ENCODE measurements at regions not wholly inside any gene's neighbourhood (a gene's known extent, or its start where the extent isn't known, plus 50 kb on each side); places are given as distances from the start of the nearest gene placed in this dataset.
"Not testable (repeated sequence)": the region's sequence is repeated elsewhere in the genome, so short reads cannot be mapped to it uniquely, and the experiment has no call there.

DNA sequence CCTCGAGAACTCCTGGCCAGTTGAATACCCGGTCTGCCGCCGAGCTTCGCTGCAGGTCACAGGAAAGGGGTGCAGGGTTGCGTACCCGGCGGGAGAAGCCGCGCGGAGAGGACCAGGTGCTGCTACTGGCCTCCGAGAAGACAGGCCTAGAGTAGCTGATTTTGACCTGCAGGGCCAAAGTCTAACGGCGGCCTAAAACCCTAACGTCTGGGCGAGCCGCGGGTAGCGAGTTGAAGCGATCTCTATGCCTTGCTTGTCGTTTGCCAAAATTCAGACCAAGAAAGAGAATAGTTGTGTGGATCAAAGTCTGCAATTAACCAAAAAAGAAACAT, 133.2 kb downstream of the FAM72C start:
- DNase-seq = not testable (repeated sequence)

DNA sequence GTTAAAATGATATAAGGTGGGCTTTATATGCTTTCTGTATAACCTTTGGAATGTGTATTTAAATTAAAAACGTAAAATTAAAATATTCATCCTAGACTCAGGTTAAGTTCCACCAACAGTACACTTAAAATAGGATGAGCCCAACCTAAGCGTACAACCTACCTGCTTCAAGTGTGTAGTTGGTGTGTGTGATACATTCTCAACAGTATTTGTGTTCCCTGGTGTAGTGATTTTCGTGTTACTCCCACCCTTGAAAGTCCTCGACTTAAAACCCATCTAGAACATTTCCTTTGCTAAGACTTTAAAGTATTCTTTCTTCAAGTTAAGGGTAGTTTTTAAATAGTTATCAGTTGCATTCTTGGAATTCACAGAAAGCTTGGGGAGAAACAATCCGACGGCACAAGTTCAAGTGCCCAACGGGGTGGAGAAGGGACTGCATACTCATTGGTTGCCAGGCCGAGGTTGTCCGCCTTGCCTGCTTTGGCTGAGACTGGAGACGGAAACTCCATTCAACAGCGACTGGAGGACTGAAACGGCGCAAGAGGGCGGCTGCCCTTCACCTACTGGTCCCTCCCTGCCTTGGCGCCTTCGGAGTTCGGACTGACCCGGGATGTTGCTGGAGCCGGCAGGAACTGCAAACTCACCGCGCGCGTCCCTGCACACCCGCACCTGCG, 133.7 kb downstream of the FAM72C start:
- not testable (repeated sequence) for DNase-seq

DNA sequence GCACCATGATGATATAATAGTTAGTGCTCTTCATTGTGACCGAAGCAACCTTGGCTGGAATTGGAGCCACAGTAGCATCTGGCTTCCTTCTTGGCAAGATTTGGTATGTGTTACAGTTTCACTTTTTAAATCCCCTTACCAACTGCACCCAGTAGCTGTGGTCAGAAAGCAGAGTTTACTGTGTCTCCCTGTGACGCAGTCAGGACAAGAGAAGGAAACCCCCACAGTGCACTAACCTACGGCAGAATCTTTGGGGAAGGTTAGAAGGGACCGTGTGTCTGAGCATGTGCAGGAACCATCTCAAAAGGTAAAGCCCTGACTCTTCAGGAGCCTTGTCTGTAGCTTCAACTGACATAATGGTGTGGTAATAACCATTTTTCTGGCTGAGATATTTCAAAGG, 138.4 kb downstream of the FAM72C start:
- not testable (repeated sequence) for DNase-seq

DNA sequence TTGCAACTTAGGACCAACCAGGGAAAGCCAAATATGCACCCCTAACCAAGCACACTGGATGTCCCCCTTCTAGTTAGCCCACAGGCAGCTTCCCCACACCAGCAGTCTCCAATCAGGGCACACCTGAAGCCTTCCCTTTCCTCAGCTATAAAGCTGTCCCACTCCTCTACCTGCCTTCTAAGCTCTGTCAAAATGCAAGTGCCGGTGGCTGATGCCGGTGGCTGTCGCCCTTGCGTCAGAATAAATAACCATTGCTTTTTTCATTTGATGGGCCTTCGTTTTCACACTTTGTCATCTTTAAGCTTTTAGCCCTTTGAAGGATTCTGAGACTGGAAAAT, 139.4 kb downstream of the FAM72C start:
- not testable (repeated sequence) for DNase-seq

DNA sequence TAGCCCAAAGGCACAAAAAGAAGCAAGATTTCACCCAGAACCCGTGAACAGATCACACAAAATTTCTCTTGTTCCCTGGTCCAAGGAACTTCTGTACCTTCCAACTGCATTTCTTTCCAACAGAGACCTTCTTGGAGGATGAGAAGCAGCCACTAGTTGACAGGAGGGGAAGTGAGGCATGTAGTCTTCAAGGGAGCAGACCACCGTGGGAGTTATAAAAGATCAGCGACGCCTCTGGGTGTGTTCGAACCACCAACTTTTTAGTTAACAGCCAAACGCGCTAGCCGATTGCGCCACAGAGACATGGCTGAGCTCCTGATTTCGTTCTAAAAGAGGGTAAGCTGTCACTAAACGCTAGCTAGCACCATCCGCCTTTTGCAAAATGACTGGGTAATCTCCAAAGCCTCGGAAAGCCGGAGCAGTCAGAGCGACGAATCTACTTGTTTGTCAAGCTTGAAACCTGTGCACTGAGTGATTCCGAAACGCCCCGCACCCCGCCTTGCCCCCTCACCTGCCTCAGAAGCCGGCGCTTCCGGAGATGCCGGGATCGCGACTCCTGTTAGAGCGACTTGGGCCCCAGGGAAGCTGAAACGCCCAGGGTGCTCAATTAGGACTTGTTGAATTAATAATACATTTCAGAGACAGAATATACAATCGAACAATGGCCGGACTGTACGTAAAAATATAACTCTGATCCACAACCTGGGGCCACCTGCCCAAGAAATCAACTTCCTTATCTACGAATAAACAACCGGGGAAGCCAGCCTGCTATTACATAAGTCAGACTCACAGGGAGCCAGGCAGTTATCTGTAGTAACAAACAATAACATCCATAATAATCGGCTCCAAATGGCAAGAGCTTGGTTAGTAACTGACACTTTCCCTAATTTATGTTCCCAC, 140.1 kb downstream of the FAM72C start:
- not testable (repeated sequence) for DNase-seq

DNA sequence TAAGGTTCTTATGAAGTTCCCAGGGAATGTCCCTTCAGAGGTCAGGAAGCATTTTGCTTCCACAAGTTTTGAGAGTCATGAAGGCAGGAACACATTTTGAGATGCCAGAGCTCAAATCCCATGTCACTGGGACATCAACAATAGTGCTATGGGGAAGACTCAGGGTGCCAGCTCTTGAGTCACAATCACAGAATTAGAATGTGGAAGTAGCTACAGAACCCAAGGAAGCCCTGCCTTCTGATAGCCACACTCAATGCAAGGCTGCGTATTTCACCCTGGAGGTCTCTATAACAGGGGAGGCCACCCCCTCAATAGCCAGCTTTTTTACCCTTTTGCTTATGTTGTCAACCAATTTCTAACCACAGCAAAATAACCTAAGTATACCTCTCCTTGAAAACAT, 145.6 kb downstream of the FAM72C start:
- DNase-seq = not testable (repeated sequence)

DNA sequence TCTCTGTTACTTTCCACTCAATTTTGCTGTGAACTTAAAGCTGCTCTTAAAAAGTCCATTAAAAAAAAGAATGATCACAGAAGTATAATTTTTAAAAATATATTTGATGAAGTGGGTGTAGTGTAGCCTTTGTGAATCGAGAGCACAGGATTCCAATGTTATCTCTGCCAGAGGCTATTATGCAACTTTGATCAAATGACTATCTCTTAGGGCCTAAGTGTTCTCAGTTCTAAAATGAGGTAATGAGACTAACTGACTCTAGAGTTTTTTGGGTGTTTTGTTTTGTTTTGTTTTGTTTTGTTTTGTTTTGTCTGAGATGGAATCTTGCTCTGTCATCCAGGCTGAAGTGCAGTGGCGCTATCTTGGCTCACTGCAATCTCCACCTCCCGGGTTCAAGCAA, 147.5 kb downstream of the FAM72C start:
- DNase-seq = not testable (repeated sequence)

DNA sequence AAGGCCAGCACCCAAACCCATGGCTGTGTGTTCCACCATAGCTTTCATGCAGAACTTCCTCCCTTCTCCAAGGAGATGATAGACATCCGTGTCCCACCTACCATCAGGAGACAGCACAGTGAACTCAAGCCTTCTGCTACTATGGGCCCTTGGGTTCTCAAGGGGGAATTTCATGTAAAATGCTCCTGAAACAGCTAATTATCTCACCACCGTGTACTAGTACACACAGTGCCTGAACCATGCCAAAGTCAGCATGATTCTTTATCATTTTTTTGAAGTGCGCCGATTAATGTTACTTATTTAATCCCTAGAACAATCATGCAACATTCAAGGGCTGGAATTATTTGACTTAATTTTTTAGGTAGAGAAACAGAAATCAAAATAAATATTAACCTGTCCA, 151.7 kb downstream of the FAM72C start:
- not testable (repeated sequence) for DNase-seq

DNA sequence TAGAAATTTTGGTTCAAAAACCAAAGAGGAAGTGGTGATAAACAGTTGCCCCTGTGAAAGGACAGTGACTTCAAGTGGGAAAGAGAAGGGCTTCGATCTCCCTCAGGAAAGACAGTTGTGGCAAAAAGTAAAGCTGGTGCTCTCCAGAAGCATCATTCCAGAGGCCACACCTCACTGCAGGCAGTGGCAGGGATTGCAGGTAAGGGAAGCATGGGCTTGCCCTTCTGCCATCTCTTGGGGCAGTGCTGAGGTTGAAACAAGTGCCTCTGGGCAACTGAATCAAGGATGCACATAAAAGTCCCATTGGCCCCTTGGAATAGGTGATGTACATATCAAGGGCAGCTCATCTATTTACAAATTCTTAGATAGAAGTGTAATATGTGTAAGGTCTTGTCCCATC, 155.4 kb downstream of the FAM72C start:
- DNase-seq = not testable (repeated sequence)

DNA sequence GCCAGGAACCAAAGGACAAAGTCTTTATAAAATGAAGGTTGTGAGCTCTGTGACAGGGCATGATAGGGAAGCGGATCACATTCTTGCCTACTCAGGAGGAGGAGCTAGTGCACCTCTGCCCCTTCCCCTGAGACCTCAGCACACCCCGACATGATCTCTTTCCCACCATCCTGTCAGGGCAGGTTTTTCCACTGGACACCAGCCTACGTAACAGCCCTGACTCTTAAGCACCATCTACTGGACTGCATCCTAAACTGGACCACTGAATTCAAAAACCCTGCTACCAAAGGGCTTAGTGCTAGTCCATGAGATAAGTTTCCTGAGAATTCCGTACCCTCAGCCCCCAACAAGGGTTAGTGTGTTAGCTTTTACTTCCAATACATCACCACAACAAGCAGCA, 166.4 kb downstream of the FAM72C start:
- DNase-seq = not testable (repeated sequence)

DNA sequence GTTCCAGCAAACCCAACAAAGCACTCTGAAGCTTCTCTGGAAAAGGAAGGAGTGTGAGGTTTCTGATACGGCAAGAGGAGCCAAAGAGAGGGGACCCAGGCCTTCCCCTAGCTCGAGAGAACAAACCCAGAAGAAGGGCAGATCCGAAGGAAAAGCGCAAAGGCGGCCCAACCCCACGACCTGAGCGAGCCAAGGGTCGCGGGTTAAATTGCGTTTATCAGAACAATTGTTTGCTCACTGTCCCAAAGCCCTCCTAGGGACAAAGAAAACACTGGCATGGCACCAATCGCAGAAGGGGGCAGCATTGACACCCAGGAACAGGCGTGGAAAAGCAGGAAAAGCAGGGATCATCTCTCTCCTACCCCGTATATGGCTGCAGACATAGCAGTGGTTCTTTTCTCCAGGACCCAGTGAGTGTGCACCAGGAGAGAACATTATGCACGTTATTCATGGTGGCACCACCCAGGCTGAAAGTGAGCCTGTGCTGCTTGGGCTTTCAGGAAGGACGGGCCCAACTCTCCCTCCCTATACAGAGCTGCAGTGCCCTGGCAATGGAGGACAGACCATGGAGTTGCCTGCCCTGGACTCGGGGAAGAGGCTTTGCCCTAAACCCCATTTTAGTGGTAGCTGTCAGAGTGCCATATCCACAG, 167.0 kb downstream of the FAM72C start:
- not testable (repeated sequence) for DNase-seq

DNA sequence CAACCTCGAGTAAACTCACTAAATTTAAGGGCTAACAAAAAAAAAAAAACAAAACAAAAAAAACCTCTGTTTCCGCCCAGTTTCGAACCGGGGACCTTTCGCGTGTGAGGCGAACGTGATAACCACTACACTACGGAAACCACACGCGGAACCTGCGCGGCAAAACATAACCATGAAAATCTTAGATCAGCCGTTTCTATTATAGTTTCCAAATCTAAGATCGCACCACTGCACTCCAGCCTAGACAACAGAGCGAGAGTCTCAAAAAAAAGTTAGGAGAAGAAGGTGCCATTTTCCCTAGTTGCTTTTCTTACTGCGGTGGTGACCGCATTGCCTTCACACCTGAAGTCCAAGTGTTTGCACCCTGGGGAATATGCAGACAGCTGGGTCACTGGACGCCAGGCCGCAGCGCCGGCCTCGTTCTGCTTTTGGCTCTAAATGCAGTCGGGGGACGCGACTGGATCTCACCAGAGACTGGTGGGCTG, 167.8 kb downstream of the FAM72C start:
- DNase-seq = not testable (repeated sequence)

DNA sequence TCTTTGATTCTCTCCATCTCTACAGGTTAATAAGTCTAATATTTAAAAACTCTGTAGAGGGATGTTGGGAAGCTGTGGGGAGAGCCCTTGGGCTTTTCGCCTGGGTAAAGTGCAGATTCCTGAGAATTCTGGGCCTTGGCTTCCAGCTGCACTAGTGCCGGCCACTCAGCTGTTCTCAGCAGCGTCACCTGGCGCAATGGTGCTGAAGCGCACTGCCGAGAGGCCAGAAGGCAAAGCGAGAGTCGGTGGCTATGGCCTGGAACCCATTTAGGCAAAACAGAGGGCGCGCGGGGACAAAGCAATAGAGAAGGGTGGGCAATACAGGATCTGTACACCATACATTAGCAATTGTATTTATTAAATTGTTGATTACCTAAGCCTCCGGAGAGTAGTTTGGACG, 168.7 kb downstream of the FAM72C start:
- not testable (repeated sequence) for DNase-seq

DNA sequence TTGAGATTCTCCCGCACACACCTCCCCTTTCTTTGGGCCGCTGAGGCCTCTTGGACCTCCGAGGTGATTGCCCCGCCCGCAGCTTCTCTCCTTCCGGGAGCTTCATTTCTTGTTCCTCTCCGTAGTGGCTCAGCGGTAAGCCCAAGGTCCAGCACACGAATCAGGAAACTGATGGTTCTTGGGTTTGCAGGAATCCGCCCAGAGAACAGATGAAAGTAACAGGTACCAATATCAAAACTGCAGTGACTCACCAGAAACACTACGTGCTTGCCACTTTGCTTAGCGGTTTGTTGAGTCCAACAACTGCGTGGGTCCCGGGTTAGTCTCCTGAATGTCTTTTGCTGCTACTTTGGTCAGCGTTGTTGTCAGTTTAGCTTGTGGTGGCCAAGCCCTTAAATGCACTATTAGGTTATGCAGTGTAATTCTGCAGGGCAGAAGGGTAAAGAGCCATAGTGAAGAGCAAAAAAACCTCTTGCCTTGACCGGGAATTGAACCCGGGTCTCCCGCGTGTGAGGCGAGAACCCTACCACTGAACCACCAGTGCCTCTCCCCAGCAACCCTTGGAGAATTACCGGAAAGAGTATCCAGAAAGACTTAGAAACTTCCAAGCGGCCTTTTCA, 172.1 kb downstream of the FAM72C start:
- not testable (repeated sequence) for DNase-seq

DNA sequence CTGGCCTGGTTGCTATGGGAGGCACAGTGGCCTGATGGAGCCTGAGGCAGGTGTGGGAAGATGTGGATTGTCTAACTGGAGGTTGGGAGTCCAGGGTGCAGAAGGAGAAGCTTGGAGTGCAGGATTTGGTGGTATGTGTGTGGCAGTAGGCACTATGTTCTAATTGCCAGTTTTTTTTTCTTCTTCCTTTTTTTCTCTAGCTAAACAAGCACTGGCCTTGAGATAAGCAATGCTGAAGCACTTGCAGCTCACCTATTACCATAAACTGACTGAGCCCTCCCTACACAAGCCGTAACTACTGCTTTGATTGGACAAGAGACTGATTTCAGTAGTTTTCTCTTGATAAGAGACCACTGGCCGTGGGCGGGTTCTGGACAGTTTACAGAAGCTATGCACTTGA, 175.4 kb downstream of the FAM72C start:
- not testable (repeated sequence) for DNase-seq

DNA sequence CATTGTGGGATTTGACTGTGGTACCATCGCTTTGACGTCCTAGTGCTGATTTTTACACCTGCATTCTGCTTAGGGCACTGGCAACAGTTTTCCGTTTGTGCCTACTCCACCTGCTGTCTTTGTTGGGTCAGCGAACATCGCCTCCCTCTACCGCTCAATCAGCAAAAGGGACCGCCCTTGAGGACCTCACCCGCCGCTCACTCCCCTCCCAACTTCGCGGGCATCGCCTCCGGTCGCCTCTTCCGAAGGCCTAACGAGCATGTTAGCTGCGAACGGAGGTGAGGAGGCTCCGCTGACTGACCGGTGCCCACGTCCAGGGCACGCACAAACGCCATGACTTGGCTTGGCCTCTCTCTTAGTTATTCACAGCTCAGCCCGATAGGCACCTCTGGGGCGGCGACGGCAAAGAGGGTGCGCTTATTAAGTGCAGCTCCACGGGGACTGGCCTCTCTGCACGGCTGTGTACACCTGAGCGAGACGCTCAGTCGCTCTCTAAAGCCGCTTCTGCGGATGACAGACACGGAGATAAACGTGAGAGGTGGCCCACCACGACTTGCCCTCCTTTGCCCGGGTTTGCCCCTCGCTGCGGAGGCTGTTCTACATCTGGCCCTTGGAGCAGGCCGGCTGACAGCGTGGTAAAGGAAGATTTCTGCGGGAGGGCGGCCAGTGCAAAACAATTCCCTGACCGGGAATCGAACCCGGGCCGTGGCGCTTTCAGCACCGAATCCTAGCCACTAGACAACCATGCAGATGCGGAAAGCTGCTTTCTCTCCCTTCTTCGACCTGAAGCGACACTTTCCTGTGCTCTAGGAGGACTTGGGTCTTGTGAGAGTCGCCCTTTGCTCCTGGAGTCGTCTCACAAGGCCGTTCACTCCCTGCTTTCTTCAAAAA, 179.5 kb downstream of the FAM72C start:
- not testable (repeated sequence) for DNase-seq

DNA sequence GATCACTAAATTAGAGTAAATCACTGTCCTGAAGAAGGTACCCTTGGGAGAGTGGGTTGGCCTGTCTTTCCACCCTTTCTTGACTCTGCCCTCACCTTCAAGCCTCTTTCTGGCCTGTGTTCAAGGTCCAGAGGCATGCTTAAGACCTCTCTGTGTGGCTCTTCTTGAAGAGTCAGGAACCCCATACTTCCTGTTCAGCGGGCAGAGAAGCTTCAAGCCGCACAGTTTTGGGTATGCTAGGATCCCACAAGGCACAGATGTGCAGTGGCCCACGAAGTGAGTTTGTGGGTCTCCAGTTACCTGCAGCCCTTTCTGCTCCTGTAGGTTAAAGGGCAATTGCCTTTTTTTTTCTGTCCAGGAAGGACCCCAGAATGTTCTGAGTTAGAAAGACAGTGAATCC, 185.4 kb downstream of the FAM72C start:
- DNase-seq = not testable (repeated sequence)

DNA sequence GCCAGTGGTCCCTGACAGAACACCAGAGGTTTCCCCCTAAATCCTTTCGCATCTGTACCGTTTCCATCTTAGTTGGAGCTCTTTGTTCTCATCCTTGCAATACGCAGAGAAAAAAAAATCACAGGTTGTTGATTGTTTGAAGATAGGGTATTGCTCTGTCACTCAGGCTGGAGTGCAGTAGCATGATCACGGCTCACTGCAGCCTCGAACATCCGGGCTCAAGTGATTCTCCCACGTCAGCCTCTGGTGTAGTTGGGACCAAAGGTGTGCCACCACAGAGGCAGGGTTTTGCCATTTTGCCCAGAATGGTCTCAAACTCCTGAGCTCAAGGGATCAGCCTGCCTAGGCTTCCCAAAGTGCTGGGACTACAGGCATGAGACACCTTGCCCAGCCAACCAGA, 185.9 kb downstream of the FAM72C start:
- not testable (repeated sequence) for DNase-seq

DNA sequence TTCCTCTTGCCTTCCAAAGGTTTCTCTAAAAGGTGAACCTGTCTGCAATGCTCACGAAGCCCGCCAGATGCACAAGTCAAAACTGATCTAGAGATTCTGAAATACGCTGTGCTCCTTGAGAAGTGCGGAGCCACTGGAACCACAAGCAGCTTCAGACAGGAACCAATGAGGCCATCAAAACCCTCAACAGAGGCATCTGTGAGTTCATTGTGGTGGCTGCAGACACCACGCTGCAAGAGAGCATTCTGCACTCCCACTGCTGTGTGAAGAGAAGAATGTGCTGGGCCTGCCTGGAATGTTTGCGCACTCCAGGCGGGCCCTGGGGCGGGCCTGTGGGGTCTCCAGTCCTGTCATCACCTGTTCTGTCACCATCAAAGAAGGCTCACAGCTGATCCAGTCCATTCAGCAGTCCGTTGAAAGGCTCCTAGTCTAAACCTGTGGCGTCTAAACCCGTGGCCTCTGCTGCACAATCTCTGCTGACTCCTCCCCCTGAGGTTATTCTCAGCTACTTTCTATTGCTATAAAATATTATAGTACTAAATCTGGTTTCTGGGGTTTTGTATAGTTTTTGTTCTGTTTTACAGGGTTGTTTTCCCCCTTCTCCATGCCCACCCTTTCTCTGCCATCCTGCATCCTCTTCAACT, 187.4 kb downstream of the FAM72C start:
- DNase-seq = not testable (repeated sequence)

DNA sequence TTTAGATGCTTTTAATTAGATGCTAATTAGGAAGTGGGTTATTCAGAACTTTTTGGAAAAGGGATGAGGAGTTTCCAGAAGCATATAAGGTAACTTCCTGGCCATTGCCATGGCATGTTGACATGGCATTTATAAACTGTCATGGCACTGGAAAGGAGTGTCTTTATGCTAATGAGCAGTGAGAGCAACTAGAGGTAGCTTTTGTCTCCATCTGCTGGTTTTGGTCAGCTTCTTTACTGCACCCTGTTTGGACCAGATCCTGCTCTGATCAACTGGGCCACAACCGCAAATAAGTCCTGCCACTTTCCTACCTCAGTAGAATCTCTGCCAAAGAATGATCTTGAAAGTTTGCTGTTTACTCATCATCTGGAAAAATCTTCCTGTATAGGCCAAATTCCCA, 193.6 kb downstream of the FAM72C start:
- DNase-seq = not testable (repeated sequence)

DNA sequence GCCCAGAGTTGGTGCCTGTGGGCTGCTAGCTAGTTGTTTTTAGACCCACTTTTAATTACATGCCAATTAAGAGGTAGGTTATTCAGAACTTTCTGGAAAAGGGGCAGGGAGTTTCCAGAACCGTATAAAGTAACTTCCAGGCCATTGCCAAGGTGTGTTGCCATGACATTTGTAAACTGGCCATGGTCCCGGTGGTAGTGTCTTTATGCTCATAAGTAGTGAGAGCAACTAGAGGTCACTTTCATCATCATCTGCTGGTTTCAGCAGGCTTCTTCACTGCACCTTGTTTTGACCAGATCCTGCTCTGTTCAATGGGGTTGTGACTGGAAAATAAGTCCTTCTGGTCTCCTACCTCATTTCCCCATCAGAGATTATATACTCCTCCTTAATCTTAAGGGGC, 207.0 kb downstream of the FAM72C start:
- DNase-seq = not testable (repeated sequence)

DNA sequence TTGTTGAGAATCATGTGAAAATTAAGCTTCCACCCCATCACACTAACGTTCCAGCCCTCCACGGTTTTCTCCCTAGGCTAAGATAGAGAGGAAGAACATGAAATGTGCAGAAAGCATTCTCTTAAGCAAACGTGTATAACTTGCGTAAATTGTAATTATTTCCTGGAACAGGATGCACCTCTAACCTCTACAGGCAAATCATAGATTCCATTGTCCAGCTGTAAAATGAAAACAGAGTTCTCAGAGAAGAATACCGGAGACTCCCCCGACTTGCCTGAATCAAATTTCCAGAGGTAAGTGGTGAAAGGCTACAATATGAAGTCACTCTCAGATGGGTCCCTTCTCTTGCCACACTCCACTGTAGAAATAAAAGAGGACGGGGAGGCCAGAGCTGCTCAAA, 211.4 kb downstream of the FAM72C start:
- not testable (repeated sequence) for DNase-seq
